Transverse colon (tissue), 4 donors: ENCODE measurements at regions not wholly inside any gene's neighbourhood (a gene's known extent, or its start where the extent isn't known, plus 50 kb on each side); places are given as distances from the start of the nearest gene placed in this dataset.

ENCODE experiments used
- DNase-seq: peaks from one replicate; pipeline ENCODE4 v3.0.0-alpha.2; 2019
- H3K27ac ChIP-seq, 4 donors: fragments of 200-600 bp; sonication (generic); 2 replicates each; pipeline ENCODE4 v1.5.1; 2016 to 2018; ENCODE audit warnings: inconsistent platforms in 4 of 4
- H3K27me3 ChIP-seq: fragments of 200-600 bp; sonication (generic); 2 replicates; pipeline ENCODE4 v1.5.1; 2017; ENCODE audit warnings: inconsistent platforms
- H3K36me3 ChIP-seq, 4 donors: fragments of 200-600 bp; sonication (generic); 2 replicates each; pipeline ENCODE4 v1.5.1; 2017 to 2019; ENCODE audit warnings: inconsistent platforms in 4 of 4
- H3K4me1 ChIP-seq, 4 donors: fragments of 200-600 bp; sonication (generic); 2 replicates each; pipeline ENCODE4 v1.5.1; 2017 to 2020; ENCODE audit warnings: inconsistent platforms in 4 of 4
- H3K4me3 ChIP-seq, 4 donors: fragments of 200-600 bp; sonication (generic); 1 replicate in 1 of 4; 2 replicates in 3 of 4; pipeline versions ENCODE4 v1.5.1 to v1.6.1; 2017 to 2019; ENCODE audit warnings: inconsistent platforms in 4 of 4
- H3K9me3 ChIP-seq, 2 donors: fragments of 200-600 bp; sonication (generic); 2 replicates each; pipeline ENCODE4 v1.5.1; 2017 to 2019; ENCODE audit warnings: inconsistent platforms in 2 of 2
- CTCF ChIP-seq, 5 experiments: fragments of 200-600 bp in 3 of 5; fragments of 450-650 bp in 2 of 5; sonication (generic) in 3 of 5; IDR thresholded peaks; 1 replicate in 2 of 5; 2 replicates in 3 of 5; pipeline ENCODE4 v1.5.1; 2016 to 2017; ENCODE audit warnings: antibody characterized with exemption in 5 of 5, inconsistent platforms in 3 of 5, mild to moderate bottlenecking in 2 of 5, moderate library complexity in 1 of 5
- EP300 ChIP-seq: sonication (generic); formaldehyde crosslinking; IDR thresholded peaks from one replicate; pipeline ENCODE4 v1.6.1; 2017; ENCODE audit warnings: antibody characterized with exemption, low read depth
- POLR2A ChIP-seq: fragments of 450-650 bp; IDR thresholded peaks from one replicate; pipeline ENCODE4 v1.6.1; 2016; ENCODE audit warnings: antibody characterized with exemption, mild to moderate bottlenecking, moderate library complexity
- POLR2AphosphoS5 ChIP-seq, 3 donors: sonication (generic); formaldehyde crosslinking; IDR thresholded peaks; one replicate each; pipeline ENCODE4 v1.6.1; 2016; ENCODE audit warnings: antibody characterized with exemption in 3 of 3
- WGBS, 2 donors: methylation state at CpG; one replicate each; pipeline ENCODE4 v1.1.5; 2018; ENCODE audit warnings: low coverage in 1 of 2; 5-methylcytosine and 5-hydroxymethylcytosine counted together
- in situ Hi-C, 4 donors: fragments of 200-750 bp; cut with MboI; loops; one replicate each; pipeline versions ENCODE4 v1.15.0 to v1.15.1; 2017; ENCODE audit warnings: low sequenced_read_pairs in 3 of 4, low pct_ligation_motif_present in 1 of 4, low pct_unique_long_range_greater_than_20kb in 1 of 4
- intact Hi-C: fragments of 100-400 bp; cut with DNase I; formaldehyde crosslinking; loops from one replicate; pipeline ENCODE4 v1.15.1; 2023; ENCODE audit warnings: low total_unique reads

GRCh38 chr2:187093771-187094412 lies 244.9 kb upstream of the ZSWIM2 start:
- intact Hi-C loops = loop anchor here (10.0 kb wide), 1 partner anchor 1281 kb away; no protein-coding TSS in a partner anchor
- WGBS, 2 donors = 46% methylated on average over 1 of the region's 1 CpG
- TF ChIP-seq EP300 (no peak), CTCF (IDR thresholded peaks at IDR 0.05) (no peak), POLR2A (no peak), POLR2AphosphoS5 (IDR thresholded peaks at IDR 0.05) (no peak)
- no peak overlapping the region for H3K27ac ChIP-seq
- in situ Hi-C loops = no loop called here
- H3K27me3 ChIP-seq = no peaks in the 10 kb centered on the region
- no peak for DNase-seq
- H3K4me3 ChIP-seq = no peak overlapping the region
- no peaks in the 10 kb centered on the region for H3K36me3 ChIP-seq
- no peaks in the 10 kb centered on the region for H3K4me1 ChIP-seq
- H3K9me3 ChIP-seq = no peaks in the 10 kb centered on the region

GRCh38 chr2:187091664-187092063 lies 242.7 kb upstream of the ZSWIM2 start:
- intact Hi-C loops = loop anchor here (10.0 kb wide), 1 partner anchor 1283 kb away; no protein-coding TSS in a partner anchor
- DNase-seq = no peak
- 94% methylated on average over 1 of the region's 1 CpG; no CpG with 5 or more reads in 1 of the 2 donors for WGBS, 2 donors

GRCh38 chr2:187084524-187084923 lies 235.6 kb upstream of the ZSWIM2 start:
- Histone ChIP-seq H3K27me3 (no peaks in the 10 kb centered on the region), H3K4me1 (no peaks in the 10 kb centered on the region), H3K27ac (no peak overlapping the region), H3K9me3 (no peaks in the 10 kb centered on the region), H3K4me3 (no peak overlapping the region), H3K36me3 (no peaks in the 10 kb centered on the region)
- no peak for DNase-seq
- intact Hi-C loops (no loop called here), in situ Hi-C loops (no loop called here)
- TF ChIP-seq POLR2A (no peak), POLR2AphosphoS5 (IDR thresholded peaks at IDR 0.05) (no peak), EP300 (no peak), CTCF (IDR thresholded peaks at IDR 0.05) (no peak)

More at GRCh38 chr2:187091664-187092063, 242.7 kb upstream of the ZSWIM2 start:
- no peak overlapping the region for H3K27ac ChIP-seq
- in situ Hi-C loops = no loop called here
- H3K27me3 ChIP-seq = no peaks in the 10 kb centered on the region
- H3K4me3 ChIP-seq = no peak overlapping the region
- TF ChIP-seq EP300 (no peak), CTCF (IDR thresholded peaks at IDR 0.05) (no peak)
- no peaks in the 10 kb centered on the region for H3K9me3 ChIP-seq
- H3K4me1 ChIP-seq = no peaks in the 10 kb centered on the region
- H3K36me3 ChIP-seq = no peaks in the 10 kb centered on the region

GRCh38 chr2:187081461-187081860 lies 232.5 kb upstream of the ZSWIM2 start:
- intact Hi-C loops = no loop called here
- H3K36me3 ChIP-seq = no peaks in the 10 kb centered on the region
- no peaks in the 10 kb centered on the region for H3K4me1 ChIP-seq
- TF ChIP-seq CTCF (IDR thresholded peaks at IDR 0.05) (no peak), POLR2A (no peak), EP300 (no peak), POLR2AphosphoS5 (IDR thresholded peaks at IDR 0.05) (no peak)
- H3K27ac ChIP-seq = no peak overlapping the region
- in situ Hi-C loops = no loop called here
- 63 to 83% methylated on average over 1 of the region's 1 CpG for WGBS, 2 donors
- no peak overlapping the region for H3K4me3 ChIP-seq
- H3K27me3 ChIP-seq = no peaks in the 10 kb centered on the region
- H3K9me3 ChIP-seq = no peaks in the 10 kb centered on the region
- no peak for DNase-seq
